AG09309 (cell line): ENCODE measurements at regions not wholly inside any gene's neighbourhood (a gene's known extent, or its start where the extent isn't known, plus 50 kb on each side); places are given as distances from the start of the nearest gene placed in this dataset.
"Not testable (repeated sequence)": the region's sequence is repeated elsewhere in the genome, so short reads cannot be mapped to it uniquely, and the experiment has no call there.

Experiments
- DNase-seq: peaks from one replicate; pipeline ENCODE4 v3.0.0-alpha.2; 2010; ENCODE audit warnings: low read depth
- H3K4me3 ChIP-seq: 2 replicates; pipeline ENCODE4 v1.5.1; 2011; ENCODE audit warnings: mild to moderate bottlenecking, low read depth, low read length, moderate library complexity; ENCODE audit not compliant: control insufficient read depth
- CTCF ChIP-seq: IDR thresholded peaks from 2 replicates; pipeline ENCODE4 v1.5.1; 2011; ENCODE audit warnings: mild to moderate bottlenecking, low read depth, low read length, inconsistent platforms; ENCODE audit not compliant: insufficient read depth, control insufficient read depth; ENCODE audit errors: missing control alignments

- H3K4me3 ChIP-seq = no peak overlapping the region
- DNase-seq = no peak
- no peak for TF ChIP-seq CTCF
Observed at GRCh38 chr9:714675-715074, 126.8 kb upstream of the DMRT1 start.

GRCh38 chr9:715300-715699 is 126.2 kb upstream of the DMRT1 start:
- H3K4me3 ChIP-seq = no peak overlapping the region
- no peak for DNase-seq
- TF ChIP-seq CTCF = no peak

- no peak overlapping the region for H3K4me3 ChIP-seq
- TF ChIP-seq CTCF = no peak
- DNase-seq = no peak
Observed at GRCh38 chr9:715743-716400, 125.6 kb upstream of the DMRT1 start.

- H3K4me3 ChIP-seq = no peak overlapping the region
- DNase-seq = no peak
- no peak for TF ChIP-seq CTCF
Observed at GRCh38 chr9:717722-718121, 123.8 kb upstream of the DMRT1 start.

- no peak overlapping the region for H3K4me3 ChIP-seq
- TF ChIP-seq CTCF = no peak
- no peak for DNase-seq
Observed at GRCh38 chr9:720239-720881, 121.1 kb upstream of the DMRT1 start.

- TF ChIP-seq CTCF = no peak
- H3K4me3 ChIP-seq = no peak overlapping the region
Observed at GRCh38 chr9:722388-722980, 119.0 kb upstream of the DMRT1 start.

GRCh38 chr9:724461-724860 is 117.0 kb upstream of the DMRT1 start:
- not testable (repeated sequence) for DNase-seq, H3K4me3 ChIP-seq

More at GRCh38 chr9:722388-722980, 119.0 kb upstream of the DMRT1 start:
- DNase-seq = no peak
